HG03565 (cell line): ENCODE measurements at regions not wholly inside any gene's neighbourhood (a gene's known extent, or its start where the extent isn't known, plus 50 kb on each side); places are given as distances from the start of the nearest gene placed in this dataset.

Experiments
- ATAC-seq: cut with Tn5 transposase; IDR thresholded peaks from one replicate; pipeline ENCODE4 v1.9.1; 2021; ENCODE audit warnings: mild to moderate bottlenecking, moderate library complexity; ENCODE audit not compliant: unreplicated experiment

- no peak for ATAC-seq
These were observed 148.9 kb upstream of the CPEB2 start for GRCh38 chr4:14853176-14853943.

- peak; percentile 1 for ATAC-seq
These were observed 146.6 kb upstream of the CPEB2 start for GRCh38 chr4:14855719-14856061.

- peak; percentile 95 for ATAC-seq
These were observed 146.0 kb upstream of the CPEB2 start for GRCh38 chr4:14856062-14856933.

GRCh38 chr4:14856934-14857235 lies 145.4 kb upstream of the CPEB2 start:
- ATAC-seq = no peak

- ATAC-seq = no peak
These were observed 144.8 kb upstream of the CPEB2 start for GRCh38 chr4:14857475-14857874.

- ATAC-seq = no peak
These were observed 144.3 kb upstream of the CPEB2 start for GRCh38 chr4:14857981-14858380.

- ATAC-seq = no peak
These were observed 139.4 kb upstream of the CPEB2 start for GRCh38 chr4:14862891-14863290.

- no peak for ATAC-seq
These were observed 138.6 kb upstream of the CPEB2 start for GRCh38 chr4:14863418-14864364.

GRCh38 chr4:14864365-14865030 lies 137.8 kb upstream of the CPEB2 start:
- no peak for ATAC-seq

GRCh38 chr4:14865031-14865366 lies 137.3 kb upstream of the CPEB2 start:
- ATAC-seq = no peak

GRCh38 chr4:14865804-14866203 lies 136.5 kb upstream of the CPEB2 start:
- ATAC-seq = no peak

GRCh38 chr4:14867847-14868246 lies 134.4 kb upstream of the CPEB2 start:
- ATAC-seq = no peak

- ATAC-seq = no peak
These were observed 133.6 kb upstream of the CPEB2 start for GRCh38 chr4:14868426-14869395.

- ATAC-seq = no peak
These were observed 130.4 kb upstream of the CPEB2 start for GRCh38 chr4:14871676-14872430.

- ATAC-seq = peak; percentile 48
These were observed 127.3 kb upstream of the CPEB2 start for GRCh38 chr4:14874990-14875389.

GRCh38 chr4:14877246-14878225 lies 124.7 kb upstream of the CPEB2 start:
- peak; percentile 34 for ATAC-seq

- ATAC-seq = no peak
These were observed 123.6 kb upstream of the CPEB2 start for GRCh38 chr4:14878681-14879080.

GRCh38 chr4:14879683-14880082 lies 122.6 kb upstream of the CPEB2 start:
- no peak for ATAC-seq
